HepG2 (cell line): ENCODE measurements at regions not wholly inside any gene's neighbourhood (a gene's known extent, or its start where the extent isn't known, plus 50 kb on each side); places are given as distances from the start of the nearest gene placed in this dataset.

ENCODE experiments used
- AGO1 ChIP-seq: fragments of 200-400 bp; formaldehyde crosslinking; IDR thresholded peaks from 2 replicates; pipeline ENCODE4 v1.6.1; 2017; ENCODE audit warnings: mild to moderate bottlenecking, low read depth, low read length, moderate library complexity; ENCODE audit not compliant: poor library complexity, severe bottlenecking
- HOXA9 ChIP-seq: sonication (generic); formaldehyde crosslinking; IDR thresholded peaks from 2 replicates; pipeline ENCODE4 v1.8.1; 2022; ENCODE audit warnings: missing genetic modification reagents, mild to moderate bottlenecking, moderate library complexity, borderline replicate concordance
- KDM5B ChIP-seq: sonication (generic); formaldehyde crosslinking; IDR thresholded peaks from 2 replicates; pipeline ENCODE4 v1.4.0; 2020; ENCODE audit warnings: missing genetic modification reagents, mild to moderate bottlenecking, borderline replicate concordance
- KMT2A ChIP-seq: sonication (generic); formaldehyde crosslinking; IDR thresholded peaks from 2 replicates; pipeline ENCODE4 v1.4.0; 2020; ENCODE audit warnings: missing genetic modification reagents
- SMARCC2 ChIP-seq: fragments of 450-650 bp; IDR thresholded peaks from 2 replicates; pipeline ENCODE4 v1.6.1; 2017; ENCODE audit warnings: antibody characterized with exemption, mild to moderate bottlenecking
- TAF1 ChIP-seq: sonication (generic); formaldehyde crosslinking; IDR thresholded peaks from 2 replicates; pipeline ENCODE4 v1.4.0; 2020; ENCODE audit warnings: missing genetic modification reagents
- TGIF2 ChIP-seq: IDR thresholded peaks from 2 replicates; pipeline ENCODE4 v1.6.1; 2016; ENCODE audit warnings: control low read depth, missing compliant biosample characterization
- YY1 ChIP-seq: IDR thresholded peaks from 2 replicates; pipeline ENCODE4 v1.6.1; 2011; ENCODE audit warnings: low read length, low read depth, moderate library complexity, mild to moderate bottlenecking; ENCODE audit not compliant: insufficient read depth, insufficient replicate concordance
- TF ChIP-seq, protein P1 (sequence below): sonication (generic); formaldehyde crosslinking; IDR thresholded peaks from 2 replicates; pipeline ENCODE4 v1.4.0; 2020; ENCODE audit warnings: missing genetic modification reagents, mild to moderate bottlenecking, borderline replicate concordance
- TF ChIP-seq, protein P2 (sequence below), 2 experiments: fragments of 450-650 bp in 1 of 2; sonication (generic) in 1 of 2; formaldehyde crosslinking; IDR thresholded peaks; 2 replicates each; pipeline versions ENCODE4 v1.5.0 to v1.8.0; 2020 to 2022; ENCODE audit warnings: mild to moderate bottlenecking in 1 of 2, missing genetic modification reagents in 1 of 2

GRCh38 chr4:72911316-72911715 is 158.2 kb downstream of the COX18 start:
- no peak for TF ChIP-seq TAF1 (CRISPR knock-in tag)
- TF ChIP-seq, protein P1, sequence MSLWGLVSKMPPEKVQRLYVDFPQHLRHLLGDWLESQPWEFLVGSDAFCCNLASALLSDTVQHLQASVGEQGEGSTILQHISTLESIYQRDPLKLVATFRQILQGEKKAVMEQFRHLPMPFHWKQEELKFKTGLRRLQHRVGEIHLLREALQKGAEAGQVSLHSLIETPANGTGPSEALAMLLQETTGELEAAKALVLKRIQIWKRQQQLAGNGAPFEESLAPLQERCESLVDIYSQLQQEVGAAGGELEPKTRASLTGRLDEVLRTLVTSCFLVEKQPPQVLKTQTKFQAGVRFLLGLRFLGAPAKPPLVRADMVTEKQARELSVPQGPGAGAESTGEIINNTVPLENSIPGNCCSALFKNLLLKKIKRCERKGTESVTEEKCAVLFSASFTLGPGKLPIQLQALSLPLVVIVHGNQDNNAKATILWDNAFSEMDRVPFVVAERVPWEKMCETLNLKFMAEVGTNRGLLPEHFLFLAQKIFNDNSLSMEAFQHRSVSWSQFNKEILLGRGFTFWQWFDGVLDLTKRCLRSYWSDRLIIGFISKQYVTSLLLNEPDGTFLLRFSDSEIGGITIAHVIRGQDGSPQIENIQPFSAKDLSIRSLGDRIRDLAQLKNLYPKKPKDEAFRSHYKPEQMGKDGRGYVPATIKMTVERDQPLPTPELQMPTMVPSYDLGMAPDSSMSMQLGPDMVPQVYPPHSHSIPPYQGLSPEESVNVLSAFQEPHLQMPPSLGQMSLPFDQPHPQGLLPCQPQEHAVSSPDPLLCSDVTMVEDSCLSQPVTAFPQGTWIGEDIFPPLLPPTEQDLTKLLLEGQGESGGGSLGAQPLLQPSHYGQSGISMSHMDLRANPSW = no peak
- TF ChIP-seq KDM5B (CRISPR knock-in tag) = no peak
- TF ChIP-seq, protein P2, sequence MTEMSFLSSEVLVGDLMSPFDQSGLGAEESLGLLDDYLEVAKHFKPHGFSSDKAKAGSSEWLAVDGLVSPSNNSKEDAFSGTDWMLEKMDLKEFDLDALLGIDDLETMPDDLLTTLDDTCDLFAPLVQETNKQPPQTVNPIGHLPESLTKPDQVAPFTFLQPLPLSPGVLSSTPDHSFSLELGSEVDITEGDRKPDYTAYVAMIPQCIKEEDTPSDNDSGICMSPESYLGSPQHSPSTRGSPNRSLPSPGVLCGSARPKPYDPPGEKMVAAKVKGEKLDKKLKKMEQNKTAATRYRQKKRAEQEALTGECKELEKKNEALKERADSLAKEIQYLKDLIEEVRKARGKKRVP (CRISPR knock-in tag; IDR thresholded peaks at IDR 0.05) = no peak
- no peak for TF ChIP-seq AGO1
- no peak for TF ChIP-seq TGIF2 (CRISPR knock-in tag)
- TF ChIP-seq KMT2A = no peak
- TF ChIP-seq HOXA9 (CRISPR knock-in tag) = no peak
- TF ChIP-seq YY1 = no peak
- no peak for TF ChIP-seq SMARCC2
